ENCODE measurements at regions not wholly inside any gene's neighbourhood (a gene's known extent, or its start where the extent isn't known, plus 50 kb on each side); places are given as distances from the start of the nearest gene placed in this dataset.
"Not testable (repeated sequence)": the region's sequence is repeated elsewhere in the genome, so short reads cannot be mapped to it uniquely, and the experiment has no call there.

- Histone ChIP-seq H3K27me3 (ENCODE audit: control insufficient read depth, insufficient read depth, low read length) (no peaks in the 10 kb centered on the region), H3K36me3 (ENCODE audit: control insufficient read depth, insufficient read depth, low read length) (no peaks in the 10 kb centered on the region), H3K4me3 (ENCODE audit: low read depth, low read length) (no peak overlapping the region)
- no peak for DNase-seq (ENCODE audit: low read depth)
- TF ChIP-seq CTCF (IDR thresholded peaks at IDR 0.05; ENCODE audit: insufficient read depth, low read length, poor library complexity, severe bottlenecking): no peak
These were observed 1523.7 kb upstream of the ADGRL3 start for GRCh38 chr4:59676389-59676788.

- H3K4me3 ChIP-seq (ENCODE audit: low read depth, low read length); H3K36me3 ChIP-seq (ENCODE audit: control insufficient read depth, insufficient read depth, low read length); DNase-seq (ENCODE audit: low read depth); H3K27me3 ChIP-seq (ENCODE audit: control insufficient read depth, insufficient read depth, low read length): not testable (repeated sequence)
These were observed 1523.1 kb upstream of the ADGRL3 start for GRCh38 chr4:59676992-59677391.

GRCh38 chr4:59685626-59686025 is 1514.5 kb upstream of the ADGRL3 start:
- no peaks in the 10 kb centered on the region for H3K27me3 ChIP-seq (ENCODE audit: control insufficient read depth, insufficient read depth, low read length)
- no peaks in the 10 kb centered on the region for H3K36me3 ChIP-seq (ENCODE audit: control insufficient read depth, insufficient read depth, low read length)
- DNase-seq (ENCODE audit: low read depth): no peak
- no peak for TF ChIP-seq CTCF (IDR thresholded peaks at IDR 0.05; ENCODE audit: insufficient read depth, low read length, poor library complexity, severe bottlenecking)
- H3K4me3 ChIP-seq (ENCODE audit: low read depth, low read length): no peak overlapping the region

GRCh38 chr4:59689149-59689548 is 1511.0 kb upstream of the ADGRL3 start:
- DNase-seq (ENCODE audit: low read depth): no peak
- no peaks in the 10 kb centered on the region for H3K27me3 ChIP-seq (ENCODE audit: control insufficient read depth, insufficient read depth, low read length)
- TF ChIP-seq CTCF (IDR thresholded peaks at IDR 0.05; ENCODE audit: insufficient read depth, low read length, poor library complexity, severe bottlenecking): no peak
- no peak overlapping the region for H3K4me3 ChIP-seq (ENCODE audit: low read depth, low read length)
- no peaks in the 10 kb centered on the region for H3K36me3 ChIP-seq (ENCODE audit: control insufficient read depth, insufficient read depth, low read length)

GRCh38 chr4:59695355-59696053 is 1504.6 kb upstream of the ADGRL3 start:
- H3K27me3 ChIP-seq (ENCODE audit: control insufficient read depth, insufficient read depth, low read length): no peaks in the 10 kb centered on the region
- DNase-seq (ENCODE audit: low read depth): no peak
- no peak for TF ChIP-seq CTCF (IDR thresholded peaks at IDR 0.05; ENCODE audit: insufficient read depth, low read length, poor library complexity, severe bottlenecking)
- H3K4me3 ChIP-seq (ENCODE audit: low read depth, low read length): no peak overlapping the region
- H3K36me3 ChIP-seq (ENCODE audit: control insufficient read depth, insufficient read depth, low read length): no peaks in the 10 kb centered on the region

DNA sequence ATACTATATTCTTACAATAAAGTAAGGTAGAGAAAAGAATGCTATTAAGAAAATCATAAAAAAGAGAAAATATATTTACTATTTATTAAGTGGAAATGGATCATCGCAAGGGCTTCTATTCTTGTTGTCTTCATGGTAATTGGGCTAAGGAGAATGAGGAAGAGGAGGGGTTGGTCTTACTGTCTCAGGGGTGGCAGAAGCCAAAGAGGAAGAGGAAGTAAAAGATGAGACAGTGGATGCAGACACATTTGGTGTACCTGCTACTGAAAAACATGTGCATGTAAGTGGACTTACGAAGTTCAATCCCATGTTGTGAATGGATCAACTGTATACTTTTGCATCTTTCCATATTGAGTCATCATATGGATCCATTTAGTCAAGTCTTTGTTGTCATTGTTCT is 1502.1 kb upstream of the ADGRL3 start:
- no peaks in the 10 kb centered on the region for H3K36me3 ChIP-seq (ENCODE audit: control insufficient read depth, insufficient read depth, low read length)
- DNase-seq (ENCODE audit: low read depth): no peak
- no peak for TF ChIP-seq CTCF (IDR thresholded peaks at IDR 0.05; ENCODE audit: insufficient read depth, low read length, poor library complexity, severe bottlenecking)

More for the DNA sequence above, 1502.1 kb upstream of the ADGRL3 start:
- Histone ChIP-seq H3K4me3 (ENCODE audit: low read depth, low read length) (no peak overlapping the region), H3K27me3 (ENCODE audit: control insufficient read depth, insufficient read depth, low read length) (no peaks in the 10 kb centered on the region)

Measured in kidney epithelial cell (primary cell).